Mesendoderm (in vitro differentiated cells): ENCODE measurements at regions not wholly inside any gene's neighbourhood (a gene's known extent, or its start where the extent isn't known, plus 50 kb on each side); places are given as distances from the start of the nearest gene placed in this dataset.

Experiments used
- DNase-seq: peaks from one replicate; pipeline ENCODE4 v3.0.0; 2013
- H2AK5ac ChIP-seq: 2 replicates; pipeline ENCODE4 v1.6.1; 2013; ENCODE audit warnings: low read length, inconsistent platforms
- H2BK120ac ChIP-seq: 2 replicates; pipeline ENCODE4 v1.6.1; 2013; ENCODE audit warnings: low read depth, mild to moderate bottlenecking, low read length, moderate library complexity, mixed read lengths
- H2BK15ac ChIP-seq: replicated peaks from 2 replicates; pipeline ENCODE4 v1.6.1; 2013; ENCODE audit warnings: low read depth, mild to moderate bottlenecking, moderate library complexity
- H2BK5ac ChIP-seq: 2 replicates; pipeline ENCODE4 v1.6.1; 2013; ENCODE audit warnings: low read length, inconsistent platforms
- H3K18ac ChIP-seq: 2 replicates; pipeline ENCODE4 v1.6.1; 2013; ENCODE audit warnings: mild to moderate bottlenecking, low read length, mixed read lengths
- H3K23ac ChIP-seq: one replicate; pipeline ENCODE4 v1.6.1; 2013; ENCODE audit warnings: low read length
- H3K27ac ChIP-seq: 2 replicates; pipeline ENCODE4 v1.5.1; 2013; ENCODE audit warnings: low read depth, mild to moderate bottlenecking, inconsistent platforms, low read length, moderate library complexity
- H3K27me3 ChIP-seq: 2 replicates; pipeline ENCODE4 v1.6.1; 2013; ENCODE audit warnings: low read length, control low read depth, mild to moderate bottlenecking, inconsistent platforms; ENCODE audit not compliant: insufficient read depth, poor library complexity
- H3K36me3 ChIP-seq: 2 replicates; pipeline ENCODE4 v1.6.1; 2013; ENCODE audit warnings: low read length, inconsistent platforms; ENCODE audit not compliant: control insufficient read depth, insufficient read depth
- H3K4ac ChIP-seq: one replicate; pipeline ENCODE4 v1.6.1; 2013; ENCODE audit warnings: low read depth, mild to moderate bottlenecking, low read length, moderate library complexity
- H3K4me1 ChIP-seq: 2 replicates; pipeline ENCODE4 v1.6.1; 2013; ENCODE audit warnings: low read depth, low read length, inconsistent platforms; ENCODE audit not compliant: control insufficient read depth
- H3K4me2 ChIP-seq: 2 replicates; pipeline ENCODE4 v1.6.1; 2013; ENCODE audit warnings: low read length
- H3K4me3 ChIP-seq: 2 replicates; pipeline ENCODE4 v1.5.1; 2013; ENCODE audit warnings: mild to moderate bottlenecking, low read length
- H3K56ac ChIP-seq: one replicate; pipeline ENCODE4 v1.6.1; 2013; ENCODE audit warnings: low read length
- H3K79me1 ChIP-seq: 2 replicates; pipeline ENCODE4 v1.6.1; 2013; ENCODE audit warnings: low read length, inconsistent platforms
- H3K79me2 ChIP-seq: 2 replicates; pipeline ENCODE4 v1.6.1; 2013; ENCODE audit warnings: mild to moderate bottlenecking, low read length; ENCODE audit not compliant: control insufficient read depth, insufficient read depth
- H3K9ac ChIP-seq: 2 replicates; pipeline ENCODE4 v1.6.1; 2013; ENCODE audit warnings: low read length, inconsistent platforms
- H4K5ac ChIP-seq: one replicate; pipeline ENCODE4 v1.6.1; 2013; ENCODE audit warnings: low read length
- H4K8ac ChIP-seq: one replicate; pipeline ENCODE4 v1.6.1; 2013; ENCODE audit warnings: low read depth, mild to moderate bottlenecking, control low read depth, low read length, moderate library complexity
- WGBS: extraction: QIAGEN DNeasy Blood & Tissue Kit; methylation state at CpG from one replicate; pipeline ENCODE4 v1.1.7; 2013; ENCODE audit warnings: low lambda C conversion rate, missing lambda C conversion rate; ENCODE audit not compliant: insufficient coverage; ENCODE audit errors: extremely low coverage; 5-methylcytosine and 5-hydroxymethylcytosine counted together

DNA sequence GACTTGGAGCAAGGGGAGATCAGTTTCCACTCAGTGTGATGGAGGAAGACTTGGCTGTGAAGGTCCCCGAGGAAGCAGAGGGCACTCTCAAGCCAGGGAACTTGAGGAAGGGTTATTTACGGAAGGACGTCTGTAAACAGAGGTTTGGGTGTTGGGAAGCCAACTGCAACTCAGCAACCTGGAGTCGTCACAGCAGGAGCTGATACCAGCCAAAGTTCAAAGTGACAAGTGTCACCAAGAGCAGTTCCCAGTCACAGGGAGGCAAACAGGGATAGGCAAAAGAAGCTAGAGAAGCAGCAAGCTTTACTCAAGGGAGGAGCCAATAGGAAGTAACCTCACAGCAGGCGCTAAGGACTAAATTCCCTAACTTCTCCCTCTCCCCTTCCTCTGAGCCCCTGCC, 205.5 kb downstream of the EFNB2 start:
- Histone ChIP-seq H3K27me3 (no peaks in the 10 kb centered on the region), H3K4ac (no peak overlapping the region), H3K79me1 (no peaks in the 10 kb centered on the region), H3K4me2 (no peak overlapping the region), H3K4me1 (no peaks in the 10 kb centered on the region), H4K8ac (no peak overlapping the region), H3K36me3 (no peaks in the 10 kb centered on the region), H2BK15ac (no peak overlapping the region), H2BK5ac (no peak overlapping the region), H4K5ac (no peak overlapping the region), H2AK5ac (no peak overlapping the region), H2BK120ac (no peak overlapping the region), H3K9ac (no peak overlapping the region), H3K4me3 (no peak overlapping the region), H3K56ac (no peak overlapping the region), H3K79me2 (no peaks in the 10 kb centered on the region), H3K23ac (no peak overlapping the region), H3K18ac (no peak overlapping the region), H3K27ac (no peak overlapping the region)
- peak; percentile 83 for DNase-seq
- no CpG with 5 or more reads among the region's 5 CpGs for WGBS

DNA sequence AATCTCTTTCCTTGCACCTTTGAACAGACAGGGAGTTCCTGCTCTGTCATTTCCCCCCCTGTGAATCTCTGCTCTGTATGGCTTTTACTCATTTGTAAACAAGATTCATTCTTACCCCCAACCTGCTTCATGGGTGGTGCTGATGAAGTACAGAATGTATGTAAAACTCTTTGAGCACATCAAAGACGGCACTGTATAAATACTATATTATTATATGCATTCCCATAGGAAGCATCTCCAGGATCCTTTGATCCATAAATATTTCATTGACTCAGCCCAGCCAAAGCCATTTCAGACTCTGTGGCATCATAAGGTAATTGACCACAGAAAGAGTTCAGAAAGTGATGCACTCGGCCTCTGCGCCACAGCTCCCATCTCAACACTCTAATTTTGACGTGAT, 208.7 kb downstream of the EFNB2 start:
- Histone ChIP-seq H3K23ac (no peak overlapping the region), H3K27ac (no peak overlapping the region), H2BK15ac (no peak overlapping the region), H3K56ac (no peak overlapping the region), H2BK5ac (no peak overlapping the region), H3K4me3 (no peak overlapping the region), H3K18ac (no peak overlapping the region), H4K8ac (no peak overlapping the region), H3K36me3 (no peaks in the 10 kb centered on the region), H3K9ac (no peak overlapping the region), H3K79me2 (no peaks in the 10 kb centered on the region), H3K27me3 (no peaks in the 10 kb centered on the region), H3K4me1 (no peaks in the 10 kb centered on the region), H3K4me2 (no peak overlapping the region), H3K79me1 (no peaks in the 10 kb centered on the region), H2AK5ac (no peak overlapping the region), H4K5ac (no peak overlapping the region), H3K4ac (no peak overlapping the region), H2BK120ac (no peak overlapping the region)
- no peak for DNase-seq
- 100% methylated on average over 1 of the region's 4 CpGs for WGBS

DNA sequence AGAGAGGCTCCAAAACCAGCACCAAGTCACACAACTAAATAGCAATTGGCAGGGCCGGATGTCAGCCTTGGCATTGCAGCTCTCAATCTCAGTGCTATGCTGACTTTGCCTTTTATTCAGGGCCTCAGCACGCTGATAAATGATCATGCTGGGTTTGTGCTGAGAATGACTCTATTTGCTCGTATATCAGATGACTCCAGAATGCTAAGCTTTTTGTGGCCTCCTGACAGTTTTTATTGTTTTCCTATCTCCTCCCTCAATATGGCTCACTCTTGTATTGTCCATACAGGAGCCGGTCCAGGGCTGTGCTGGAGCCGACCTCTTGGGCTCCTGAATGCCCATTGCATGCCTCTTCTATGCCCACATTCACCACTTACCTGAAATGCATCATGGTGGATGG, 211.0 kb downstream of the EFNB2 start:
- no peak overlapping the region for H3K9ac ChIP-seq
- DNase-seq = no peak
- no peak overlapping the region for H3K4me3 ChIP-seq
- no peak overlapping the region for H2AK5ac ChIP-seq
- H3K79me1 ChIP-seq = no peaks in the 10 kb centered on the region
- H3K4ac ChIP-seq = no peak overlapping the region
- no peak overlapping the region for H3K23ac ChIP-seq
- WGBS = no CpG with 5 or more reads among the region's 5 CpGs
- no peaks in the 10 kb centered on the region for H3K79me2 ChIP-seq
- no peak overlapping the region for H3K4me2 ChIP-seq
- no peak overlapping the region for H3K27ac ChIP-seq
- no peak overlapping the region for H3K18ac ChIP-seq
- H3K27me3 ChIP-seq = no peaks in the 10 kb centered on the region
- no peak overlapping the region for H4K5ac ChIP-seq
- no peaks in the 10 kb centered on the region for H3K36me3 ChIP-seq
- no peaks in the 10 kb centered on the region for H3K4me1 ChIP-seq
- no peak overlapping the region for H3K56ac ChIP-seq
- no peak overlapping the region for H4K8ac ChIP-seq
- H2BK15ac ChIP-seq = no peak overlapping the region
- H2BK120ac ChIP-seq = no peak overlapping the region
- H2BK5ac ChIP-seq = no peak overlapping the region

DNA sequence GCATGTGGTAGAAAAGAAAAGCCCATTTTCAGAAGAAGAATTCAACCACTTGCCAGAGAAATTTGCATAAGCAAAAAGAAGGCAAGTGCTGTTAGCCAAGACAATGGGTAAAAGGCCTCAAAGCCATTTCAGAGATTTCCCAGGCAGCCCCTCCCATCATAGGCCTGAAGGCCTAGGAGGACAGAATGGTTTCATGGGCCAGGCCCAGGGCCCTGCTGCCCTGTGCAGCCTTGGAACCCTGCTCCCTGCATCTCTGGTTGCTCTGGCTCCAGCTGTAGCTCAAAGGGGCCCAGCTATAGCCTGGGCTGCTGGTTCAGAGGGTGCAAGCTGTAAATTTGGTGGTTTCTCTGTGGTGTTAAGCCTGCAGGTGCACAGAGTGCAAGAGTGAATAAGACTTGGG, 212.8 kb downstream of the EFNB2 start:
- no peaks in the 10 kb centered on the region for H3K27me3 ChIP-seq
- no peak overlapping the region for H2BK5ac ChIP-seq

DNA sequence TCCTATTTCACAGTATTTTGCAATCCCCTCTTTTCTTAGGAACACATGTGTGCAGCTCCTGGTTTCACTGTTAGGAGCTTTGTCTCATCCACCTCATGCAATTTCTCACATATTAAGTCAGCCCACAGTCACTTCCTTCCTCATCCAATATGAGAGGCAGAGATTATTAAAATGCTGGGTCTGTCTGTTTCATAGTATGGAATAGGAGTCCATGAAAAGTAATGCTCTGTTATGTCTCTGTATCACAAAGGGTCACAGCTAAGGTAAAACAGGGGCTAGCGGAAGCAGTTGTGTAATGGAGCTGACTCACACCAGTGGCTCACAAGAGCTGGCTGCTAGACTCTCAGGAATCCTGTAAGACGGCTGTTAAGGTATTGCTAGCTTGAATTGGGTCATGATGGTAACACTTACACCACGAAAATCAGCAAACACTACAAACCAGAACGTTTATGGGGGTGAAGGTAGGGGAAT, 216.5 kb downstream of the EFNB2 start:
- Histone ChIP-seq H3K79me1 (no peaks in the 10 kb centered on the region), H4K5ac (no peak overlapping the region), H3K4ac (no peak overlapping the region), H2BK5ac (peak overlapping the region; percentile 36), H3K56ac (no peak overlapping the region), H3K23ac (no peak overlapping the region), H3K27me3 (no peaks in the 10 kb centered on the region), H3K27ac (no peak overlapping the region), H2BK120ac (no peak overlapping the region), H3K4me3 (no peak overlapping the region), H4K8ac (no peak overlapping the region), H3K18ac (peak overlapping the region; percentile 75), H3K9ac (no peak overlapping the region), H3K79me2 (no peaks in the 10 kb centered on the region), H2AK5ac (no peak overlapping the region), H3K4me2 (no peak overlapping the region), H3K36me3 (no peaks in the 10 kb centered on the region), H2BK15ac (no peak overlapping the region), H3K4me1 (no peaks in the 10 kb centered on the region)
- no CpG with 5 or more reads among the region's 4 CpGs for WGBS
- DNase-seq = peak; percentile 97

More for the DNA sequence above, 212.8 kb downstream of the EFNB2 start:
- Histone ChIP-seq H3K4me1 (no peaks in the 10 kb centered on the region), H2BK15ac (no peak overlapping the region), H3K4me2 (no peak overlapping the region), H3K4me3 (no peak overlapping the region), H3K36me3 (no peaks in the 10 kb centered on the region), H3K27ac (no peak overlapping the region), H3K79me1 (no peaks in the 10 kb centered on the region), H3K23ac (no peak overlapping the region), H2AK5ac (no peak overlapping the region), H3K18ac (no peak overlapping the region), H3K79me2 (no peaks in the 10 kb centered on the region), H3K56ac (no peak overlapping the region), H2BK120ac (no peak overlapping the region), H4K5ac (no peak overlapping the region), H3K9ac (no peak overlapping the region), H4K8ac (no peak overlapping the region), H3K4ac (no peak overlapping the region)
- no peak for DNase-seq

GRCh38 chr13:106314417-106314816, 221.0 kb downstream of the EFNB2 start:
- Histone ChIP-seq H3K9ac (no peak overlapping the region), H3K23ac (no peak overlapping the region), H3K27me3 (no peaks in the 10 kb centered on the region), H4K8ac (no peak overlapping the region), H4K5ac (no peak overlapping the region), H3K56ac (no peak overlapping the region), H3K4me3 (no peak overlapping the region), H2BK15ac (no peak overlapping the region), H3K27ac (no peak overlapping the region), H3K4me1 (no peaks in the 10 kb centered on the region), H3K4ac (no peak overlapping the region), H2BK5ac (no peak overlapping the region), H3K4me2 (no peak overlapping the region), H3K79me1 (no peaks in the 10 kb centered on the region), H3K36me3 (no peaks in the 10 kb centered on the region), H3K18ac (no peak overlapping the region), H2AK5ac (no peak overlapping the region), H2BK120ac (no peak overlapping the region), H3K79me2 (no peaks in the 10 kb centered on the region)
- DNase-seq = peak; percentile 49
- WGBS = no CpG with 5 or more reads among the region's 5 CpGs
